Choroid plexus epithelial cell (primary cell): ENCODE measurements at regions not wholly inside any gene's neighbourhood (a gene's known extent, or its start where the extent isn't known, plus 50 kb on each side); places are given as distances from the start of the nearest gene placed in this dataset.
A peak's percentile ranks its signal among the peaks of the same experiment; 100 is the strongest.

ENCODE experiments used
- DNase-seq: peaks from one replicate; pipeline ENCODE4 v3.0.0-alpha.2; 2010; ENCODE audit warnings: low read depth
- H3K4me3 ChIP-seq: 2 replicates; pipeline ENCODE4 v1.5.1; 2011; ENCODE audit warnings: low read depth, mild to moderate bottlenecking, control low read depth, low read length, moderate library complexity
- CTCF ChIP-seq: conservative IDR thresholded peaks from 2 replicates; pipeline ENCODE4 v1.5.1; 2011; ENCODE audit warnings: low read depth, mild to moderate bottlenecking, control low read depth, inconsistent platforms, low read length, moderate library complexity

GRCh38 chr6:77535172-77535571 is 71.9 kb upstream of the HTR1B start:
- TF ChIP-seq CTCF: no peak
- DNase-seq: no peak
- H3K4me3 ChIP-seq: no peak overlapping the region

GRCh38 chr6:77536701-77537100 is 73.4 kb upstream of the HTR1B start:
- TF ChIP-seq CTCF: no peak
- no peak for DNase-seq
- H3K4me3 ChIP-seq: no peak overlapping the region

- TF ChIP-seq CTCF: no peak
- no peak for DNase-seq
- H3K4me3 ChIP-seq: no peak overlapping the region
These were observed 80.3 kb upstream of the HTR1B start for GRCh38 chr6:77543601-77544000.

GRCh38 chr6:77548190-77548589 is 84.9 kb upstream of the HTR1B start:
- no peak overlapping the region for H3K4me3 ChIP-seq
- no peak for TF ChIP-seq CTCF
- no peak for DNase-seq

GRCh38 chr6:77548662-77549366 is 85.5 kb upstream of the HTR1B start:
- no peak for TF ChIP-seq CTCF
- no peak for DNase-seq
- H3K4me3 ChIP-seq: no peak overlapping the region

GRCh38 chr6:77551135-77551534 is 87.8 kb upstream of the HTR1B start:
- no peak overlapping the region for H3K4me3 ChIP-seq
- DNase-seq: no peak
- no peak for TF ChIP-seq CTCF

GRCh38 chr6:77561768-77562314 is 91.0 kb upstream of the MEI4 start:
- TF ChIP-seq CTCF: no peak
- no peak overlapping the region for H3K4me3 ChIP-seq
- peak; percentile 9 for DNase-seq
